HUES48 (cell line): ENCODE measurements at regions not wholly inside any gene's neighbourhood (a gene's known extent, or its start where the extent isn't known, plus 50 kb on each side); places are given as distances from the start of the nearest gene placed in this dataset.
"Not testable (repeated sequence)": the region's sequence is repeated elsewhere in the genome, so short reads cannot be mapped to it uniquely, and the experiment has no call there.

Experiments used
- H3K27ac ChIP-seq: one replicate; pipeline ENCODE4 v1.7.0; 2013; ENCODE audit warnings: low read depth, low read length, inconsistent platforms
- H3K27me3 ChIP-seq: 2 replicates; pipeline ENCODE4 v1.6.1; 2013; ENCODE audit warnings: mild to moderate bottlenecking, low read length; ENCODE audit not compliant: control insufficient read depth, insufficient read depth
- H3K36me3 ChIP-seq: 2 replicates; pipeline ENCODE4 v1.6.1; 2013; ENCODE audit warnings: low read length; ENCODE audit not compliant: control insufficient read depth, insufficient read depth
- H3K4me1 ChIP-seq: 2 replicates; pipeline ENCODE4 v1.6.1; 2013; ENCODE audit warnings: mild to moderate bottlenecking, low read length; ENCODE audit not compliant: control insufficient read depth, insufficient read depth
- H3K4me3 ChIP-seq: 2 replicates; pipeline ENCODE4 v1.5.1; 2013; ENCODE audit warnings: mild to moderate bottlenecking, low read depth, low read length
- H3K9ac ChIP-seq: 2 replicates; pipeline ENCODE4 v1.6.1; 2013; ENCODE audit warnings: mild to moderate bottlenecking, low read depth, low read length, moderate library complexity
- H3K9me3 ChIP-seq: 2 replicates; pipeline ENCODE4 v1.6.1; 2013; ENCODE audit warnings: low read length; ENCODE audit not compliant: control insufficient read depth, insufficient read depth

- Histone ChIP-seq H3K9me3 (no peaks in the 10 kb centered on the region; the same call in 1 of the 2 replicates), H3K4me3 (no peak overlapping the region), H3K9ac (no peak overlapping the region), H3K27ac (no peak overlapping the region), H3K4me1 (no peaks in the 10 kb centered on the region), H3K27me3 (no peaks in the 10 kb centered on the region), H3K36me3 (no peaks in the 10 kb centered on the region)
These were observed 420.7 kb downstream of the METTL4 start for GRCh38 chr18:2150566-2150965.

- no peaks in the 10 kb centered on the region for H3K27me3 ChIP-seq
- H3K9me3 ChIP-seq = peaks cover 8% of the 10 kb centered on the region
- no peak overlapping the region for H3K27ac ChIP-seq
- H3K4me3 ChIP-seq = no peak overlapping the region
- H3K4me1 ChIP-seq = no peaks in the 10 kb centered on the region
- H3K9ac ChIP-seq = no peak overlapping the region
- no peaks in the 10 kb centered on the region for H3K36me3 ChIP-seq
These were observed 417.0 kb downstream of the METTL4 start for GRCh38 chr18:2154278-2154677.

- Histone ChIP-seq H3K9me3 (no peaks in the 10 kb centered on the region; the same call in 1 of the 2 replicates), H3K27me3 (no peaks in the 10 kb centered on the region), H3K36me3 (no peaks in the 10 kb centered on the region), H3K4me1 (no peaks in the 10 kb centered on the region), H3K4me3 (no peak overlapping the region), H3K27ac (no peak overlapping the region), H3K9ac (no peak overlapping the region)
These were observed 406.4 kb downstream of the METTL4 start for GRCh38 chr18:2164644-2165550.

- H3K9ac ChIP-seq, H3K4me3 ChIP-seq, H3K27me3 ChIP-seq, H3K27ac ChIP-seq, H3K36me3 ChIP-seq, H3K4me1 ChIP-seq, H3K9me3 ChIP-seq: not testable (repeated sequence)
These were observed 404.4 kb downstream of the METTL4 start for GRCh38 chr18:2166876-2167275.

GRCh38 chr18:2168022-2168421 lies 403.3 kb downstream of the METTL4 start:
- H3K36me3 ChIP-seq = no peaks in the 10 kb centered on the region

GRCh38 chr18:2169656-2170055 lies 401.6 kb downstream of the METTL4 start:
- Histone ChIP-seq H3K36me3 (no peaks in the 10 kb centered on the region), H3K9me3 (no peaks in the 10 kb centered on the region; the same call in 1 of the 2 replicates), H3K27ac (no peak overlapping the region), H3K9ac (no peak overlapping the region), H3K27me3 (no peaks in the 10 kb centered on the region), H3K4me3 (no peak overlapping the region), H3K4me1 (peaks cover 14% of the 10 kb centered on the region; the same call in 1 of the 2 replicates)

More at GRCh38 chr18:2168022-2168421, 403.3 kb downstream of the METTL4 start:
- no peaks in the 10 kb centered on the region for H3K27me3 ChIP-seq
- H3K9ac ChIP-seq = no peak overlapping the region
- H3K9me3 ChIP-seq = no peaks in the 10 kb centered on the region; the same call in 1 of the 2 replicates
- H3K4me3 ChIP-seq = no peak overlapping the region
- no peak overlapping the region for H3K27ac ChIP-seq
- 0 out of 2 replicates have a peak, but pooled peaks cover under 1% of the 10 kb centered on the region for H3K4me1 ChIP-seq

- Histone ChIP-seq H3K9ac (no peak overlapping the region), H3K4me1 (peaks cover 14% of the 10 kb centered on the region; the same call in 1 of the 2 replicates), H3K27me3 (no peaks in the 10 kb centered on the region), H3K27ac (no peak overlapping the region), H3K36me3 (no peaks in the 10 kb centered on the region), H3K9me3 (no peaks in the 10 kb centered on the region; the same call in 1 of the 2 replicates), H3K4me3 (no peak overlapping the region)
These were observed 399.3 kb downstream of the METTL4 start for GRCh38 chr18:2171840-2172625.

- H3K4me3 ChIP-seq = no peak overlapping the region
- peak overlapping the region; percentile 31 for H3K27ac ChIP-seq
- no peaks in the 10 kb centered on the region; the same call in 1 of the 2 replicates for H3K9me3 ChIP-seq
- H3K36me3 ChIP-seq = no peaks in the 10 kb centered on the region
- H3K9ac ChIP-seq = no peak overlapping the region
- peaks cover 14% of the 10 kb centered on the region; the same call in 1 of the 2 replicates for H3K4me1 ChIP-seq
- no peaks in the 10 kb centered on the region for H3K27me3 ChIP-seq
These were observed 398.4 kb downstream of the METTL4 start for GRCh38 chr18:2172881-2173280.

- Histone ChIP-seq H3K27ac (peak overlapping the region; percentile 31), H3K36me3 (no peaks in the 10 kb centered on the region), H3K9me3 (no peaks in the 10 kb centered on the region), H3K27me3 (no peaks in the 10 kb centered on the region), H3K4me3 (no peak overlapping the region), H3K4me1 (peaks cover 14% of the 10 kb centered on the region; the same call in 1 of the 2 replicates), H3K9ac (no peak overlapping the region)
These were observed 397.8 kb downstream of the METTL4 start for GRCh38 chr18:2173486-2173885.

- no peak overlapping the region for H3K9ac ChIP-seq
- H3K4me1 ChIP-seq = peaks cover 13% of the 10 kb centered on the region; the same call in 1 of the 2 replicates
- no peaks in the 10 kb centered on the region for H3K36me3 ChIP-seq
- no peak overlapping the region for H3K4me3 ChIP-seq
- H3K9me3 ChIP-seq = no peaks in the 10 kb centered on the region
- no peaks in the 10 kb centered on the region for H3K27me3 ChIP-seq
- no peak overlapping the region for H3K27ac ChIP-seq
These were observed 393.3 kb downstream of the METTL4 start for GRCh38 chr18:2178036-2178435.
